ENCODE measurements at regions not wholly inside any gene's neighbourhood (a gene's known extent, or its start where the extent isn't known, plus 50 kb on each side); places are given as distances from the start of the nearest gene placed in this dataset.

GRCh38 chr13:103640606-103641005, 574.4 kb upstream of the SLC10A2 start:
- H3K27me3 ChIP-seq (ENCODE audit: low read depth): no peaks in the 10 kb centered on the region
- no peak for DNase-seq
- H3K27ac ChIP-seq: no peak overlapping the region
- no peaks in the 10 kb centered on the region for H3K36me3 ChIP-seq
- intact Hi-C loops (cut with DNase I): no loop called here
- ATAC-seq: no peak
- TF ChIP-seq CTCF (IDR thresholded peaks at IDR 0.05): no peak
- no peaks in the 10 kb centered on the region for H3K9me3 ChIP-seq
- no peaks in the 10 kb centered on the region for H3K4me1 ChIP-seq
- no peak overlapping the region for H3K4me3 ChIP-seq

- intact Hi-C loops (cut with DNase I): no loop called here
- no peak for DNase-seq
- no peaks in the 10 kb centered on the region for H3K9me3 ChIP-seq
These were observed 573.1 kb upstream of the SLC10A2 start for GRCh38 chr13:103639326-103639725.

GRCh38 chr13:103638706-103639105, 572.5 kb upstream of the SLC10A2 start:
- TF ChIP-seq CTCF (IDR thresholded peaks at IDR 0.05): no peak
- Histone ChIP-seq H3K27me3 (ENCODE audit: low read depth) (no peaks in the 10 kb centered on the region), H3K27ac (no peak overlapping the region), H3K4me3 (no peak overlapping the region), H3K36me3 (no peaks in the 10 kb centered on the region), H3K9me3 (peaks cover 3% of the 10 kb centered on the region), H3K4me1 (no peaks in the 10 kb centered on the region)
- ATAC-seq (no peak), DNase-seq (no peak)
- intact Hi-C loops (cut with DNase I): no loop called here

More at GRCh38 chr13:103639326-103639725, 573.1 kb upstream of the SLC10A2 start:
- Histone ChIP-seq H3K4me3 (no peak overlapping the region), H3K27ac (no peak overlapping the region), H3K36me3 (no peaks in the 10 kb centered on the region), H3K4me1 (no peaks in the 10 kb centered on the region), H3K27me3 (ENCODE audit: low read depth) (no peaks in the 10 kb centered on the region)
- no peak for TF ChIP-seq CTCF (IDR thresholded peaks at IDR 0.05)
- ATAC-seq: no peak

- ATAC-seq (no peak), DNase-seq (no peak)
- no peaks in the 10 kb centered on the region for H3K36me3 ChIP-seq
- H3K27ac ChIP-seq: no peak overlapping the region
- intact Hi-C loops (cut with DNase I): no loop called here
- H3K4me1 ChIP-seq: no peaks in the 10 kb centered on the region
- no peak for TF ChIP-seq CTCF (IDR thresholded peaks at IDR 0.05)
- H3K9me3 ChIP-seq: peaks cover 3% of the 10 kb centered on the region
- H3K4me3 ChIP-seq: no peak overlapping the region
- H3K27me3 ChIP-seq (ENCODE audit: low read depth): no peaks in the 10 kb centered on the region
These were observed 567.8 kb upstream of the SLC10A2 start for GRCh38 chr13:103634066-103634465.

- Histone ChIP-seq H3K9me3 (no peaks in the 10 kb centered on the region), H3K4me3 (no peak overlapping the region), H3K36me3 (no peaks in the 10 kb centered on the region), H3K4me1 (no peaks in the 10 kb centered on the region), H3K27me3 (ENCODE audit: low read depth) (no peaks in the 10 kb centered on the region), H3K27ac (no peak overlapping the region)
- no peak for TF ChIP-seq CTCF (IDR thresholded peaks at IDR 0.05)
- intact Hi-C loops (cut with DNase I): no loop called here
- no peak for ATAC-seq
- DNase-seq: no peak
These were observed 559.0 kb upstream of the SLC10A2 start for GRCh38 chr13:103625194-103625593.

- H3K36me3 ChIP-seq: no peaks in the 10 kb centered on the region
- intact Hi-C loops (cut with DNase I): no loop called here
- no peaks in the 10 kb centered on the region for H3K27me3 ChIP-seq (ENCODE audit: low read depth)
- H3K9me3 ChIP-seq: no peaks in the 10 kb centered on the region
- DNase-seq (no peak), ATAC-seq (no peak)
- no peak overlapping the region for H3K27ac ChIP-seq
- TF ChIP-seq CTCF (IDR thresholded peaks at IDR 0.05): no peak
- no peak overlapping the region for H3K4me3 ChIP-seq
- H3K4me1 ChIP-seq: no peaks in the 10 kb centered on the region
These were observed 551.9 kb upstream of the SLC10A2 start for GRCh38 chr13:103618151-103618550.
